HG03196 (cell line): ENCODE measurements at regions not wholly inside any gene's neighbourhood (a gene's known extent, or its start where the extent isn't known, plus 50 kb on each side); places are given as distances from the start of the nearest gene placed in this dataset.

Experiments used
- ATAC-seq: cut with Tn5 transposase; IDR thresholded peaks from one replicate; pipeline ENCODE4 v1.9.1; 2021; ENCODE audit not compliant: unreplicated experiment

- ATAC-seq, result no peak
Measured at GRCh38 chr18:40852406-40852805, 1102.6 kb upstream of the PIK3C3 start.

DNA sequence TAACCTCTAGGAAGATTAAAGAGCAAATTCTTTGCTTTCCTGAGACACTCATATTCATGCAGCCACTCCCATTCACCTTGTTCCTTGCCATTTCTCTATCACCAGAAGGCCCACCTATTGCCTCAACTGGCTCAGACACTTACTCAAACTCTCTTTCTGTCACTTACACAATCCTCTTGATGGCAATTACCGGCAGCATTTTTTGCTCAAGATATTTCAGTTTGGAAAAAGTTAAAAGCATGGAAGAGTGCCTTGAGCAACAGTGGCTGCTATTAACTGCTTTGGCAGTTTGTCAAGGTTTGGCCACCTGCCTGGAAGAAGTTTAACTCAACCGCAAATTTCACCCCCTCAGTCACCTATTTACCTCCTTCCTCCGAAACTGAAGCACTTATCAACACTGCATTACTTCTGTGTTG, 1104.0 kb upstream of the PIK3C3 start:
- ATAC-seq, result no peak

- no peak for ATAC-seq
Measured at GRCh38 chr18:40849886-40850285, 1105.1 kb upstream of the PIK3C3 start.

DNA sequence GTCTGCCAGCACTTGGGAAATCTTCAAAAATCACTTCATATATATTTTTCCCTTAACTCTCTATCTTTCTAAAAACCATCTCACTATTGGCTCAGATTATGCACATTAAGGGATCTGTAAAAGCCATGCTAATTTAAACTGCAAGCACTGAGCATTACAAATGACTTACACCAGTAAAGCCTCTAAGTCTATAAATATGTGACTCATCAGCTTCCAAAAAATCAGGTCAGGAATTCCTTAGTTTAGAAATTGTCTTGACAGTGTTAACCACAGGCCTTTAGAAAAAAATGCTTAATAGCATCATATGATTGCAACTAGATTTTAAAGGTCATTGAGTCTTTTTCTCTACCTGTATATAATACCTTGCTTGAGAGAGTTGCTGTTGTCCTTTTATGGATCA, 1113.6 kb upstream of the PIK3C3 start:
- no peak for ATAC-seq

- no peak for ATAC-seq
Measured at GRCh38 chr18:40841063-40841462, 1114.0 kb upstream of the PIK3C3 start.

- no peak for ATAC-seq
Measured at GRCh38 chr18:40832362-40832761, 1122.7 kb upstream of the PIK3C3 start.

GRCh38 chr18:40824291-40824690, 1130.7 kb upstream of the PIK3C3 start:
- ATAC-seq, result no peak

- no peak for ATAC-seq
Measured at GRCh38 chr18:40821596-40822243, 1133.3 kb upstream of the PIK3C3 start.

GRCh38 chr18:40812981-40813515, 1142.0 kb upstream of the PIK3C3 start:
- ATAC-seq, result no peak

DNA sequence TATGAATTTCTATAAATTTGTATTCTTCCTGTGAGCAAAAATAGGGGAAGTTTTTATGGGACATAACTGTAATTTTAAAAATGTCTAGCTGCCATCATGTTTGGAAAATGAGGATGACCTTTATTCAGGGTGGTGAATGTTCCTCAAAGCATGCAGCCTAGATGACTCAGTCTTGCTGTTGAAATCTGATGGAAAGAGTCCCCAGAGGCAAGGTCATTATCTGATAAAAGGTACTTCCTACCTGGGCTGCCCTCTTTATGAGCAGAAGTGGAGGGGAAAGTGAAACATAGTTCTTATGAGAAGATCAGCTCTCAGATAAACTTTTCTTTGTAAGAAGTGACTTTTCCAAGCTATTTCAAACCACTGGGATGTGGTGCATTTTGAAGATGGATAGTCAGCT, 1144.7 kb upstream of the PIK3C3 start:
- ATAC-seq, result no peak

GRCh38 chr18:40789286-40789685, 1165.7 kb upstream of the PIK3C3 start:
- ATAC-seq, result no peak

- ATAC-seq, result no peak
Measured at GRCh38 chr18:40782453-40783130, 1172.4 kb upstream of the PIK3C3 start.

DNA sequence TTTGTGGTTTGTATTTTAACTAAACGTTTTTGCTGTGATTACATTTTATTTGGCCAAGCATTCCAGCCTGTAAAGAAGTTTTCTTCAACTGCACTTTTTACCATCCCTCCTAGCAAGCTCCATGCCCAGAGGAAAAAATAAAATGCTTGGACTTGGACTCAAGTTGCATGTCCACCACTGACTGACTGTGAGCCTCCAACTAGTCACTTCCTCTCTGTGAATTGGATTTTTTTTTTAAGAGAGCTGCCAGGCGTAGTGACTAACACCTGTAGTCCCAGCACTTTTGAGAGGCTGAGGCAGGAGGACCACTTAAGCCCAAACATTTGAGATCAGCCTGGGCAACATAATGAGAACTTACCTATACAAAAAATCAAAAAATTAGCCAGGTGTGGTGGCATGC, 1185.2 kb upstream of the PIK3C3 start:
- no peak for ATAC-seq

GRCh38 chr18:40760251-40760650, 1194.8 kb upstream of the PIK3C3 start:
- no peak for ATAC-seq

GRCh38 chr18:40754477-40754876, 1200.6 kb upstream of the PIK3C3 start:
- ATAC-seq, result no peak

DNA sequence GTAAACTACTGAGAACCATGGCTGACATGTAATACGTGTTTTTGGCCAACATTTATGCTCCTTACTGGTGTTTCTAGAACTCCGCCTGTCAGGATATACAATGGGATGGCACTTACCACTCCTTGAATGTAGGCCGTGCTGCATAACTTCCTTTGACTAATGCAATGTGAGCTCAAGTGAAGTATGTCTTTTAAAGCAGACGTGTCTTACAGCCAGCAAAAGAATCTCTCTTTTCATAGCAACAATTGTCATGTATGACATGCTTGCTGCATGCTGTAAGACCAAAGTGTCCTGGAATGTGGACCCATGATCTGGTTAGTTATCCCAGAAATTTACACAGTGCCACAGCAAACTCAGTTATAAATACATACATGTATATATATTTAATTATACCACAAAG, 1202.7 kb upstream of the PIK3C3 start:
- ATAC-seq, result no peak

- no peak for ATAC-seq
Measured at GRCh38 chr18:40751186-40751585, 1203.8 kb upstream of the PIK3C3 start.

GRCh38 chr18:40739029-40739428, 1216.0 kb upstream of the PIK3C3 start:
- no peak for ATAC-seq

DNA sequence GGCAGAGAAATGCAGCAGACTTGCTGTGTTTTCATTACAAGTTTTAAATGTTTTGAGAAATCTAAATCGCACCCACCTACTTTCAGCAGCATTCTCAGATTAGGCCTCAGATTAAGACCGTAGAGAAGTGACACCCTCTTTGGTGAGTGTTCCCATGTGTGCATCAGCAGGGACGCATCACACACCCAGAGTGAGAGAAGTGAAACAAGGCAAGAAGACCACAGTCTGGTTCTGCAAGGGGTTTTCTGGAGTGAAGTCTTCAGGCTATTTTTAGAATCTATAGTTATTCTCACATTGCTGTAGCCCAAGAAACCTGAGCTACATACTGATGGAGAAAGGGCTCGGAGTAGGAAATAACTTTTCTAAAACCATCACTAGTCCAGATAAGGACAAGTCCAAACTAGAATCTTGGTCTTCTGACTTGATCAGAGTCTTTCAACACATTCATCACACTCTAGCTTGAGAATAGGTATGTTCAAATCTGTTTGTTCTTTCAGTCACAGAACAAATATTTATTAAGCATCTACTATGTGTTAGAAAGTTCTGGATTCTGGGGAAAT, 1216.6 kb upstream of the PIK3C3 start:
- no peak for ATAC-seq

DNA sequence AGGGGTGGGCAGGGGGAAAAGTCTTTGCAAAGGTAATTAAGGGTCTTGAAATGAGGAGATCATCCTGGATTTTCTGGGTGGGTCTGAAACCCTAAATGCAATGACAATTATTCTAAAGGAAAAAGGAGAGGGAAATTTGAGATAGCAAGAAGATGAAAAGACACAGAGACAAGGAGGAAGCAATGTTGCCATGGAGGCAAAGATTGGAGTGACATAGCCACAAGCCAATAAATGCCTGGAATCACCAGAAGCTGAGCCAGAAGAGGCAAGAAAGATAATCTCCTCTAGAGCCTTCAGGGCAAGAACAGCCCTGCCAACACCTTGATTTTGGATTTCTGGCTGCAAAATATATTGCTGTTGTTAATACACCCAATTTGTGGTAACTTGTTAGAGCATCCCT, 1246.3 kb upstream of the PIK3C3 start:
- no peak for ATAC-seq

GRCh38 chr18:40707797-40708196, 1247.2 kb upstream of the PIK3C3 start:
- ATAC-seq, result no peak

DNA sequence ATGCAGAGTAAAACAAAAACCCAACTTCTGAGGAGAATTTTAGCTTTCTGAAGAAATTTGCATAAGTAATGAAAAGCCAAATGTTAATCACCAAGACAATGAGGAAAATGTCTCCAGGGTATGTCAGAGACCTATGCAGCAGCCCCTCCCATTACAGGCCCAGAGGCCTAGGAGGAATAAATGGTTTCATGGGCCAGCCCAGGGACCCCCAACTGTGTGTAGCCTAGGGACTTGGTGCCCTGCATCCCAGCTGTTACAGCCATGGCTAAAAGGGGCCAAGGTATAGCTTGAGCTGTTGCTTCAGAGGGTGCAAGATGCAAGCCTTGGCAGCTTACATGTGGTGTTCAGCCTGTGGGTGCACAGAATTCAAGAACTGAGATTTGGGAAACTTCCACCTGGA, 1256.9 kb upstream of the PIK3C3 start:
- no peak for ATAC-seq
